Cardiac fibroblast (primary cell): ENCODE measurements at regions not wholly inside any gene's neighbourhood (a gene's known extent, or its start where the extent isn't known, plus 50 kb on each side); places are given as distances from the start of the nearest gene placed in this dataset.

ENCODE experiments used
- DNase-seq, 2 donors: peaks; one replicate each; pipeline versions ENCODE4 v3.0.0 to v3.0.0-alpha.2; 2010; ENCODE audit warnings: low read depth in 2 of 2
- H3K4me3 ChIP-seq, 2 donors: replicated peaks in 1 of 2; 1 replicate in 1 of 2; 2 replicates in 1 of 2; pipeline ENCODE4 v1.5.1; 2011; ENCODE audit warnings: low read depth in 2 of 2, low read length in 2 of 2, mild to moderate bottlenecking in 2 of 2, moderate library complexity in 1 of 2
- TF ChIP-seq, protein P1 (sequence below): IDR thresholded peaks from one replicate; pipeline ENCODE4 v1.5.1; 2011; ENCODE audit warnings: low read depth, mild to moderate bottlenecking, low read length, inconsistent platforms

DNA sequence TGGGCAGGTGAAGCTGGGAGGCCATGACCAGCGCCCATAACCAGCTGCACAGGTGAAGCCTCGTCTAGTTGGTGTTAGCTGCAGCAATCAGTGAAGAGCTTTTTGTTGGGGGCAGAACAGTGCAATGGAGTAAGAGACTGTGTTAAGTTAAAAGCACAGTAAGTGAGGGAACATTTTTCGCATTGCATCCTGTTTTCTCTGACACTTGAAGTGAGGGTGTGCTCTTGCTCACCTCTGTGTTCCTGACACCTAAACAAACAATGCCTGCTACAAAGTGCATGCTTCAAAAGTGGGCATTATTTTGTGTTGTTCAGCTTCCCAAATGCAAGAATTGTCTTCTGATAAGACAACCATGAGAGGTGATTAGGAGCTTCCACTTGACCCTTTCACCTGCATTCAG lies 324.0 kb upstream of the ACVR2A start:
- no peak overlapping the region for H3K4me3 ChIP-seq
- DNase-seq: no peak
- TF ChIP-seq, protein P1, sequence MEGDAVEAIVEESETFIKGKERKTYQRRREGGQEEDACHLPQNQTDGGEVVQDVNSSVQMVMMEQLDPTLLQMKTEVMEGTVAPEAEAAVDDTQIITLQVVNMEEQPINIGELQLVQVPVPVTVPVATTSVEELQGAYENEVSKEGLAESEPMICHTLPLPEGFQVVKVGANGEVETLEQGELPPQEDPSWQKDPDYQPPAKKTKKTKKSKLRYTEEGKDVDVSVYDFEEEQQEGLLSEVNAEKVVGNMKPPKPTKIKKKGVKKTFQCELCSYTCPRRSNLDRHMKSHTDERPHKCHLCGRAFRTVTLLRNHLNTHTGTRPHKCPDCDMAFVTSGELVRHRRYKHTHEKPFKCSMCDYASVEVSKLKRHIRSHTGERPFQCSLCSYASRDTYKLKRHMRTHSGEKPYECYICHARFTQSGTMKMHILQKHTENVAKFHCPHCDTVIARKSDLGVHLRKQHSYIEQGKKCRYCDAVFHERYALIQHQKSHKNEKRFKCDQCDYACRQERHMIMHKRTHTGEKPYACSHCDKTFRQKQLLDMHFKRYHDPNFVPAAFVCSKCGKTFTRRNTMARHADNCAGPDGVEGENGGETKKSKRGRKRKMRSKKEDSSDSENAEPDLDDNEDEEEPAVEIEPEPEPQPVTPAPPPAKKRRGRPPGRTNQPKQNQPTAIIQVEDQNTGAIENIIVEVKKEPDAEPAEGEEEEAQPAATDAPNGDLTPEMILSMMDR: no peak

DNA sequence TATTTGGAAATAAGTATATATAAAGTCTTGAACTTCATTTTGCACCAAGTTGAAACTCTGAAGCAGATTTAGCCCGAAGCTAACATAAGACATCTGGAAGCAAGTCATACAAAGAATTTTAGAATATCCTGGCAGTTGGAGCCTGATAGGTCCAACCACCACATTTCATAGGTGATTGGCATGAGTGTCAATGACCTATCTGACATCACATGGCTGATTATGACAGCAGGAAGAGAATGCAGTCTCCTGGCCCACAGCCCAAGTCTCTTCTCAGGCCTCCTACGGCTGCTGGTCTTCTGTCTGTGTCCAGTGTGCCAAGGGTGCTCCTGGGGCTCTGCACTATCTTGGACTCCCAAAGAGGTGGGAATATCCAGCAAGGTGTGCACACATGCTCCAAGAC lies 325.7 kb upstream of the ACVR2A start:
- H3K4me3 ChIP-seq: no peak overlapping the region
- no peak for DNase-seq
- TF ChIP-seq, protein P1: no peak

DNA sequence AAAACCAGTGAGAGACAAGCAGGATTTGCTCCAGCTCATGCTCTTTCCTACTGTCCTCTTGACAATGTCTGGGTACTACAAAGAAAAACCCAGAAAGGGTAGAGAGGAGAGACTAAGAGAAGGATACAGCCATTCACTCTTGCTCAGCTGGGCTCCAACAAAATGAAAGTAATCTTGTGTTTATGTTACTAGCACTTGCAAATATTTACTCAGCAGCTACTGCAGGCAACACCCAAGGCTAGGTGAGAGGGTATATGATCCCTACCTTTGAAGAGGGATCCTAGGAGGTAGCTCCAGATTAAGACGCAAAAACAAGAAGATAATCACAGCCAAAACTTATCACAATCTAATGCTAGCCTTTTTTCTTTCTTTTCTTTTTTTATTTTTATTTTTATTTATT lies 329.6 kb upstream of the ACVR2A start:
- DNase-seq: no peak
- TF ChIP-seq, protein P1: no peak

DNA sequence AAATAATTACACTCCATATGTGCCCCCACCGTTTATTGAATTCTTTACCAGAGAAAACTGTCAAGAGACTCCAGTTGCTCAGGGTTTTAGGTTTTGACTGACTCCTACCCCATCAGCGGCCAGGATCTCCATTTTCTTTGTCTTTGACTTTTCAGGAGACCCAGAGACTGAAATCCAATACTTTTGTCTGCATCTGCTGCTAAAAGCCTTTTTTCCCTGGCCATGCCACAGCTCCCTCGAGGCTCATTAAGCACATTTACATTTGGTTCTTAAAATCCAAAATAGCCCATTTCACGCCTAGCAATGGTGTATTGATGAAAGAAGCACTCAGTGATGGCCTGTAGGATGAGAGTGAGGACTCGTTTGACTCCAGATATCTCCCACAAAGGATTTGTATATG lies 332.6 kb upstream of the ACVR2A start:
- TF ChIP-seq, protein P1: no peak
- H3K4me3 ChIP-seq: no peak overlapping the region
- no peak for DNase-seq

More for the DNA sequence above, 329.6 kb upstream of the ACVR2A start:
- no peak overlapping the region for H3K4me3 ChIP-seq

DNA sequence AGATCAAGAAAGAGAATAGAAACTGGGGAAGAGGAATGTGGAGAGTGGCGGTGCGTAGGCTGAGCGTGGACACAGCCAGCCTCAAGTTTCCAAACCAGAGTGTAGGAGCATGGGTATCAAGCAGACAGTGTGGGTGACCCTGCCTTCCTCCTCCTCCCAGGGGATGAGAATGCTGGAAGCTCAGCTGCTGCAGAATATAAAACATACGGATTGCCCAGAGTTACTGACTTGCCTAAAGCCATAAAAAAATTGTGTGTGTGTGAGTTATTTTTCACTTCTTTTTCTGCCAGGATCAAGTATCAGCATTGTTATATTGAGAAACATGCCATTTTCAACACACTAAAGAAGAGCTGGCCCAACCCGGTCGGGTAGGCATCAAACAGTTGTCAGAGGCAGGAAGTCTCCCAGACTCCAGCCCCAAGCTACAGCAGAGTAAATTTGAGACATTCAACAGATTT lies 333.3 kb upstream of the ACVR2A start:
- TF ChIP-seq, protein P1: no peak
- H3K4me3 ChIP-seq: no peak overlapping the region
- DNase-seq: peak in 1 of 2 donors; percentile 69

DNA sequence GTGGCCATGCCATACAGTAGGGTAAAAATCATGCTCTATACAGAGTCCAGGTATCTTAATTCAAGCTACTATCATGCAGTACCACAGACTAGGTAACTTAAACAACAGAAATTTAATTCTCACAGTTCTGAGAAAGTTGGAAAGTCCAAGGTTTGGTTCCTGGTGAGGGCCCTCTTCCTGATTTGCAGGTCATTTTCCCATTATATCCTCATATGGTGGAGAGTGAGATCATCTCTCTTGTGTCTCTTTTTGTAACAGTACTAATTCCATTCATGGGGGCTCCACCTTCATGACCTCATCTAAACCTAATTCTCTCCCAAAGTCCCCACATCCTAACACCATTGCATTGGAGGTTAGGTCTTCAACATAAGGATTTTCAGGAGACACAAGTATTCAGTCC lies 335.0 kb upstream of the ACVR2A start:
- TF ChIP-seq, protein P1: no peak
- no peak for DNase-seq
- H3K4me3 ChIP-seq: no peak overlapping the region

DNA sequence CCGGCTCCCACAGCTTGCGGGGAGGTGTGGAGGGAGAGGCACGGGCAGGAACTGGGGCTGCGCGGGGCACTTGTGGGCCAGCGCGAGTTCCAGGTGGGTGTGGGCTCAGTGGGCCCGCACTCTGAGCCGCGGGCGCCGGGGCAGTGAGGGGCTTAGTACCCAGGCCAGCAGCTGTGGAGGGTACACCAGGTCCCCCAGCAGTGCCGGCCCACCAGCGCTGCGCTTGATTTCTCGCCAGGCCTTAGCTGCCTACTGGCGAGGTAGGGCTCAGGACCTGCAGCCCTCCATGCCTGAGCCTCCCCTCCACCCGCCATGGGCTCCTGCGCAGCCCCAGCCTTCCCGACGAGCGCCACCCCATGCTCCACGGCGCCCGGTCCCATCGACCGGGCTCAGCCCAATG lies 337.9 kb upstream of the ACVR2A start:
- H3K4me3 ChIP-seq: no peak overlapping the region
- TF ChIP-seq, protein P1: no peak
- no peak for DNase-seq
